ENCODE measurements at regions not wholly inside any gene's neighbourhood (a gene's known extent, or its start where the extent isn't known, plus 50 kb on each side); places are given as distances from the start of the nearest gene placed in this dataset.
"Not testable (repeated sequence)": the region's sequence is repeated elsewhere in the genome, so short reads cannot be mapped to it uniquely, and the experiment has no call there.

DNA sequence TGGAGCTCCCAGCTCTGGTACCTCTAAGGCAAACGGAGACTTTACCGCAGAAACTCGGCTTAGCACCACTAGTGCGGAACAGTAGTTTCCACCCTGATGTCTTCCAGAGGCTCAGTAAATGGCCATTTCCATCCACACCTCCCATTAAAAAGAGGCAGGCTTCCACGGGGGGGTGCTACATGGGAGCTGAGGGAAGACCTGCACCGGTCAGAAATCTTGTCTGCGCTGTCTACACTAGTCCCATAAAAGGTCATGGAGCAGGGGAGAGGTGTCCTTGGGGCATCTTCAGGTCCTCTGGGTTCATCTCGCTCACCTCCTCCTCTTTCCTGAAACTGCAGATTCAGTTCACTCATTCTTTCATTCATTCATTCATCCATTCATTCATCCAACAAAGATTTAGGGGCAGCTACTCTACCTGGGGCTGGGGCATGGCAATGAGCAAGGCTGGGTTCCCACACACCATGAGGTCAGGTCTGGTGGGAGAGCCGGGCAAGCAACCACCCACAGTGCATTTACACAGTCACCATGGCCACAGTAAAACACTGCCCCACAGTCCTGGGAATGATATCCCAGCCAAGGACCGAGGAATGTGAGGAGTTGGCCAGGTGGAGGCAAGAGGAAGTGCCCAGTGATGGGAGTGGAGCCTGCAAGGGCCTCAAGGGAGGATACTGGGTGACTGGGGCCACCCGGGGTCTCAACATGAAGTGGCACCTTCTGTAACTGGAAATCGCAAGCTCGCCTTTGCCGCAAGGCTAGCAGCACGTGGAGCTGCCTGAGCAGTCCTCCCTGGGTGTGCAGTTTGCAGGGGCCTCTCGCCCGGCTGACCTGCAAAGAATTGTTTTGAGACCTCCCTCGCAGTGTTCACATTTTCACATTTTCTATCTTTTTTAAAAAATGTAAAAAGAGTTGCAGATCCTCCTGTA is 180.2 kb upstream of the RAB6C start:
- no peak for DNase-seq (ENCODE audit: low spot score)

- no peak for DNase-seq (ENCODE audit: low spot score)
These were observed 179.2 kb upstream of the RAB6C start for GRCh38 chr2:129800285-129800684.

- no peak for DNase-seq (ENCODE audit: low spot score)
These were observed 178.8 kb upstream of the RAB6C start for GRCh38 chr2:129800686-129801085.

GRCh38 chr2:129801575-129801974 is 177.9 kb upstream of the RAB6C start:
- no peak for DNase-seq (ENCODE audit: low spot score)

DNA sequence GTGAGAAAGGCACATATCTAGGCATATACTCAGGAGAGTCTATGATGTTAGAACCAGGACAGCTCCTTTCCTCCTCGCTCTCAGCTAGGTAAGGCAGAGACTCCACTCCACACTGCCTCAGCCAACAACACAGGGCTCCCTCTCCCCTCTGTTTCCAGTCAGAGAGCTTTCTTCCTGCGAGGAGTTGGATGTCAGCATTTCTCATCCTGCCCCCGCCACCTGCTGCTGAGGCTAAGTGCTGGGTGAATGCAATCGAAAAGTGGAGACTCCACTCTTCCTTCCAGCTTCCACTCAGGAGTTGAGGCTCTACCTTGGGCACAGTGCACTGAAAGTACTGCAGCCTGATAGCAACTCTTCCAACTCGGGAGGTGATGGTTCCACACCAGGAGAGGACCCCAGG is 177.2 kb upstream of the RAB6C start:
- DNase-seq (ENCODE audit: low spot score): no peak

DNA sequence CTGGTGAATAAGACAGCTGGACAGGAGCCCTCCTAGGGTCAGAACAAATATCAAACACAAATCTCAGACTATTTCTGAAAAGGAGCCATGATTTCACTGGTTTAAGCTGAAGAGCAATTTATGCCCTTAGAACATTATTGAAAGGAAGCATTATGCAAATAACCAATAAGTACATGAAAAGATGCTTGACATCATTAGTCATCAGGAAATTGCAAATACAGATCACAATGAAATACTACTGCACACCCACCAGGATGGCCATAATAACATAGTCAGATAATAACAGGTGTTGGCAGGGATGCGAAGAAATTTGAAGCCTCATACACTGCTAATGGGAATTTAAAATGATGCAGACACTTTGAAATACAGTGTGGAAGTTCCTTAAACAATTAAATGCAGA is 176.4 kb upstream of the RAB6C start:
- no peak for DNase-seq (ENCODE audit: low spot score)

DNA sequence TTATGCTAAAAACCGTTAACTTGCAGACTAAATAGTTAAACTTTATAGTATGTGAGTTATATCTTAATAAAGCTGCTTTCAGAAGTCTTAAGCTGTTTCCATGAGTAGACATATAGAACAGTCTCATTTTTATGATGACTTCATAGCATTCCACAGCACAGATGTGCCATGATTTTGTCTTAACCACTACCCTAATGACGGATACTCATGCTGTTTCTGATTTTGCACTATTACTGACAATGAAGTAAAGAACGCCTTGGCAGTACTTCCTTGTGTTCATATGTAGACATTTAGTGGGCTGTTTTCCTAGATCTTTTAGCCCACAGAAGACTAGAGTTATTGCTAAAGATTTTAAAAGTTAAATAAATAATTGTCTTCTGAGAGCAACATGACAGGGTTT is 175.6 kb upstream of the RAB6C start:
- DNase-seq (ENCODE audit: low spot score): no peak

- no peak for DNase-seq (ENCODE audit: low spot score)
These were observed 173.6 kb upstream of the RAB6C start for GRCh38 chr2:129805899-129806298.

- no peak for DNase-seq (ENCODE audit: low spot score)
These were observed 173.1 kb upstream of the RAB6C start for GRCh38 chr2:129806317-129806716.

- no peak for DNase-seq (ENCODE audit: low spot score)
These were observed 172.5 kb upstream of the RAB6C start for GRCh38 chr2:129806990-129807389.

DNA sequence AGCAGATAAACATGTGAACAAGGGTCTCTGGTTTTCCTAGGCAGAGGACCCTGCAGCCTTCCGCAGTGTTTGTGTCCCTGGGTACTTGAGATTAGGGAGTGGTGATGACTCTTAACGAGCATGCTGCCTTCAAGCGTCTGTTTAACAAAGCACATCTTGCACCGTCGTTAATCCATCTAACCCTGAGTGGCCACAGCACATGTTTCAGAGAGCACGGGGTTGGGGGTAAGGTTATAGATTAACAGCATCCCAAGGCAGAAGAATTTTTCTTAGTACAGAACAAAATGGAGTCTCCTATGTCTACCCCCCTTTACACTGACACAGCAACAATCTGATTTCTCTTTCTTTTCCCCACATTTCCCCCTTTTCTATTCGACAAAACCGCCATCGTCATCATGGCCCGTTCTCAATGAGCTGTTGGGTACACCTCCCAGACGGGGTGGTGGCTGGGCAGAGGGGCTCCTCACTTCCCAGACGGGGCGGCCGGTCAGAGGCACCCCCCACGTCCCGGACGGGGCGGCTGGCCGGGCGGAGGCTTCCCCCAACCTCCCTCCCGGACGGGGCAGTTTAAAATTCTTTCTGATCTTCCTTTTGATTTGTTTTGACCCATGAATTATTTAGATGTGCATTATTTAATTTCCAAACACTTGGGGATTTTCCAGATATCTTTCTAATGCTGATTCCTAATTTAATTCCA is 171.7 kb upstream of the RAB6C start:
- not testable (repeated sequence) for DNase-seq (ENCODE audit: low spot score)

GRCh38 chr2:129810521-129810920 is 168.9 kb upstream of the RAB6C start:
- DNase-seq (ENCODE audit: low spot score): no peak

- DNase-seq (ENCODE audit: low spot score): no peak
These were observed 167.4 kb upstream of the RAB6C start for GRCh38 chr2:129812071-129812470.

GRCh38 chr2:129812654-129813053 is 166.8 kb upstream of the RAB6C start:
- DNase-seq (ENCODE audit: low spot score): no peak

DNA sequence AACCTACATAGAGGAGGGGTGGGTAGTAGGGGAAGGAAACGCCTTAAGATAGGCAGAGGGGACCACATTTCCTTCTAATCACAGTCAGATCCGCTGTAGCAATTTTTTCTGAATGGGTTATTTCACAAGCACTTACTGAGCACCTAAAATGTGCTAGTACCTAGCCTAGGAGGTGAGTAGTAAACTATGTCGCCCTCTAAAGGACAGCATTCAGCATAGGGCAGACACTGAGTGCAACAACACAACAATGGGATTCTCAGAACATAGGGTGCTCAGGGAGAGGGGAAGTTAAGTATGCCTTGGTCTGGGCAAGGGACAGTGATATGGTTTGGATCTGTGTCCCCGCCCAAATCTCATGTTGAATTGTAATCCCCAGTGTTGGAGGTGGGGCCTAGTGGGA is 166.1 kb upstream of the RAB6C start:
- DNase-seq (ENCODE audit: low spot score): no peak

- DNase-seq (ENCODE audit: low spot score): no peak
These were observed 162.5 kb upstream of the RAB6C start for GRCh38 chr2:129816813-129817574.

GRCh38 chr2:129819855-129820254 is 159.6 kb upstream of the RAB6C start:
- no peak for DNase-seq (ENCODE audit: low spot score)

DNA sequence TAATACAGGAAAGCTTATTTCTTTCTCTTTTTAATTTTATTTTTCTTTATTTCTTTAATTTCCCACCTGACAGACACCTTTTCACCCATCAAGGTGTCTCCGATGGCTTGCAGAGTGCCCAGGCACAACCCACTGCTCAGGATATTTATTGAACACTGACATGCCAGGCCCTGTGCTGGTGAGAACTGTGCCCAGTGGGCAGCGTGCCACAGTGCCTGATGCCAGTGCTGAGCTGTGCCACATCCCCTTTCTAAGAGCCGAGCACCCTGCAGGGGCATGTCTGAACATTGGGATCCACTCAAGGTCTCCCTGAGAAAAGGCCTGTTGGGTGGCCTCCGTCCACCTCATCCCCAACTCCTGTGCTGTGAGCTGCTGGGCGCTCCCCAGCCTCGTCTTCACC is 158.6 kb upstream of the RAB6C start:
- DNase-seq (ENCODE audit: low spot score): no peak

- DNase-seq (ENCODE audit: low spot score): no peak
These were observed 158.0 kb upstream of the RAB6C start for GRCh38 chr2:129821445-129821844.

- DNase-seq (ENCODE audit: low spot score): no peak
These were observed 156.4 kb upstream of the RAB6C start for GRCh38 chr2:129823044-129823443.

GRCh38 chr2:129827311-129828090 is 152.0 kb upstream of the RAB6C start:
- DNase-seq (ENCODE audit: low spot score): no peak

- DNase-seq (ENCODE audit: low spot score): no peak
These were observed 150.7 kb upstream of the RAB6C start for GRCh38 chr2:129828792-129829191.
